Activated CD4-positive, alpha-beta T cell treated with anti-CD3 and anti-CD28 coated beads, Interleukin-2, amount 10 ng/mL, durations not matched to agents 24 days and 14 days (primary cell): ENCODE measurements at regions not wholly inside any gene's neighbourhood (a gene's known extent, or its start where the extent isn't known, plus 50 kb on each side); places are given as distances from the start of the nearest gene placed in this dataset.

ENCODE experiments used
- DNase-seq: peaks from one replicate; pipeline ENCODE4 v3.0.0; 2022
- H3K27ac Mint-ChIP-seq: one replicate; pipeline ENCODE4 v1.8.0; 2022; ENCODE audit warnings: mild to moderate bottlenecking, mixed read lengths
- H3K27me3 Mint-ChIP-seq: one replicate; pipeline ENCODE4 v1.8.0; 2022; ENCODE audit warnings: mixed read lengths
- H3K36me3 Mint-ChIP-seq: one replicate; pipeline ENCODE4 v1.8.0; 2022; ENCODE audit warnings: low read depth, mild to moderate bottlenecking, mixed read lengths
- H3K4me1 Mint-ChIP-seq: one replicate; pipeline ENCODE4 v1.8.0; 2021; ENCODE audit warnings: mixed read lengths
- H3K4me3 Mint-ChIP-seq: one replicate; pipeline ENCODE4 v1.8.0; 2022; ENCODE audit warnings: mild to moderate bottlenecking, moderate library complexity, mixed read lengths
- H3K9me3 Mint-ChIP-seq: one replicate; pipeline ENCODE4 v1.8.0; 2021; ENCODE audit warnings: mixed read lengths
- intact Hi-C: fragments of 100-400 bp; cut with micrococcal nuclease; formaldehyde crosslinking; loops from one replicate; pipeline ENCODE4 v1.15.1; 2023

DNA sequence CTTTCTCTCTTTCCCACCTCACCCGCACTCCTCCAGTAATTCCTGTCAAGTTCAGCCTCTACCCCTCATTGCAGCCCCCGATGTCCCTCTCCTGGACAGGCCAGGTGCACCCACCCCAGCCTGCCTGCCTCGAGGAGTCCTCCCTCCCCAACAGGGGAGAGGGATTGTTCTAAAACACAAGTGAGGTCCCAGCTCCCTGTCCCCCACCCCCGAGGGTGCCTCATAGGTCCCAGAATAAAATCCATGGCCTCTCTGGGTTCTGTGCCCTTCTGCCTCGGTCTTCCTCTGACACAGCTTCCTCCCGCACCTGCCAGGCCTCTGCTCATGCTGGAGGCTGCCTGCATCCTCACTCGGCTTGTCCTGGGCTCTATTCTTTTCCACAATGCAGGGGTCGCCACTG lies 720.1 kb downstream of the BRD1 start:
- intact Hi-C loops, result no loop called here
- Mint-ChIP-seq H3K4me1 (no peaks in the 10 kb centered on the region), H3K27me3 (no peaks in the 10 kb centered on the region), H3K9me3 (no peaks in the 10 kb centered on the region), H3K36me3 (no peaks in the 10 kb centered on the region), H3K4me3 (no peak overlapping the region), H3K27ac (no peak overlapping the region)
- no peak for DNase-seq

DNA sequence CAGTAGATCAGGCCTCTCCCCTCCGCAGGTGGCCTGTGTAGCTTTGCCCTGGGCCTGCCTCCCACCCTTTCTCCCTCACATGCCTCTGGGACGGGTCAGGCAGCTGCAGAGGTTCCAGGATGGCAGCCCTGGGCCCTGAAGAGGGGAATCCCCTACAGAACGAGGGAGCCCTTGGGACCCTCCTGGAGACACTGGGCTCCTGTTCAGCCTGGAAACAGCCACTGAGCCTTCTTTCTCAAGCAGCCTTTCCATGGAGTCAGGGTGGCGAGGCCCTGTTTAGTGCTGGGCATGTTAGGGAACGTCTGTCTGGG lies 720.9 kb downstream of the BRD1 start:
- intact Hi-C loops, result no loop called here
- Mint-ChIP-seq H3K9me3 (no peaks in the 10 kb centered on the region), H3K27me3 (no peaks in the 10 kb centered on the region), H3K4me3 (no peak overlapping the region), H3K27ac (no peak overlapping the region), H3K36me3 (no peaks in the 10 kb centered on the region), H3K4me1 (no peaks in the 10 kb centered on the region)
- DNase-seq, result no peak

DNA sequence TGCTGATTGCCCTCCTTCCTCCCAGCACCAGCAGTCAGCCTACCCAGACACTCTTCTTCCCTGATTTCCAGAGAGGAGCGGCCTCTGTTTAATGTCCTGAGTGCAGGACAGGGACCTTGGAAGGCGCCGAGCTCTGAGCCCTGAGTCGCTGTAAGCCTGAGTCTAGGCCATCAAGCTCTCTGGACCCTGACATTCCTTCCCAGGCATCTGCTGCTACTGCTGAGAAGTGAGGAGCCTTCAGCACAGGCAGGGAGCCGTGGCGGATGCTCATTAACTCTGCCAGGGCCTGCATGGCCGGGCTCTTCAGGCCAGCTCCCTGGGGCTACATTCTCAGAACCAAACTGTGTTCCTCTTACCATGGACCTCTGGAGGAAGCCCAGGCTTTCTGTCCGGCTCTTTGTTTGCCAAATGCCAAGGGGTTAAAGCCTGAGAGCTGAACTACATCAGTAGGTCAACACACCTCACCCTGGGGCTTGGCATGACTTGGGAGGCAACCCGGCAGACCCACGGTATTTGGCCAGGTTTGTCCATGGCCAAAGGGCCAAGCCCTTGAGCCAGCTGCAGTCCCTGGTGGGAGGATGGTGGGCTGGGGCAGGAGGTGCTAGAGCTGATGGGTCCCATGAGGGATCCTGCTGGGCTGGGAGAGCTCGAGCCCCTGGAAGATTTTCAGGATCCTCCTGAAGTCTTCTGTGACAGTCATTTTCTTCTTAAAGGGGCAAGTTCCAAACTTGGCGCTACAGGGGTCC lies 721.4 kb downstream of the BRD1 start:
- no peak for DNase-seq
- Mint-ChIP-seq H3K27me3 (no peaks in the 10 kb centered on the region), H3K27ac (no peak overlapping the region), H3K4me1 (no peaks in the 10 kb centered on the region), H3K36me3 (no peaks in the 10 kb centered on the region), H3K4me3 (no peak overlapping the region), H3K9me3 (no peaks in the 10 kb centered on the region)
- intact Hi-C loops, result no loop called here

DNA sequence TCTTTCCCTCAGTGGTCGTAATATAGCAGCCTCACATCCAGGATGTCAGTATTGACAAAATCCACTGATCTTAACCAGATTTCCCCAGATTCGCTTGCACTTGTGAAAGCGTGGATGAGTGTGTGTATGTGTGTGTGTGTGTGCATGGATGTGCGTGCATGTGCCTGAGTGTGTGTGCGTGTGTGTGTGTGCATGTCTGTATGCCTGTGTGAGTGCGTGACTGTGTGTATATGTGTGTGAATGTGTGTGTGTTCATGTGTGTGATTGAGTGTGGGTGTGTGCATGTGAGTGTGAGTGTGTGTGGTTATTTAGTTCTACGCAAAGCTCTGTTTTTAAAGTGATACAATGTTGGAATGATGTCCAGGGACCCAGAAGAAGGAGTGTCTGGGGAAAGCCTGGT lies 723.2 kb downstream of the BRD1 start:
- H3K4me3 Mint-ChIP-seq, result no peak overlapping the region
- H3K27me3 Mint-ChIP-seq, result no peaks in the 10 kb centered on the region
- intact Hi-C loops, result no loop called here
- no peaks in the 10 kb centered on the region for H3K9me3 Mint-ChIP-seq
- H3K36me3 Mint-ChIP-seq, result no peaks in the 10 kb centered on the region
- no peak overlapping the region for H3K27ac Mint-ChIP-seq
- no peaks in the 10 kb centered on the region for H3K4me1 Mint-ChIP-seq
- no peak for DNase-seq

DNA sequence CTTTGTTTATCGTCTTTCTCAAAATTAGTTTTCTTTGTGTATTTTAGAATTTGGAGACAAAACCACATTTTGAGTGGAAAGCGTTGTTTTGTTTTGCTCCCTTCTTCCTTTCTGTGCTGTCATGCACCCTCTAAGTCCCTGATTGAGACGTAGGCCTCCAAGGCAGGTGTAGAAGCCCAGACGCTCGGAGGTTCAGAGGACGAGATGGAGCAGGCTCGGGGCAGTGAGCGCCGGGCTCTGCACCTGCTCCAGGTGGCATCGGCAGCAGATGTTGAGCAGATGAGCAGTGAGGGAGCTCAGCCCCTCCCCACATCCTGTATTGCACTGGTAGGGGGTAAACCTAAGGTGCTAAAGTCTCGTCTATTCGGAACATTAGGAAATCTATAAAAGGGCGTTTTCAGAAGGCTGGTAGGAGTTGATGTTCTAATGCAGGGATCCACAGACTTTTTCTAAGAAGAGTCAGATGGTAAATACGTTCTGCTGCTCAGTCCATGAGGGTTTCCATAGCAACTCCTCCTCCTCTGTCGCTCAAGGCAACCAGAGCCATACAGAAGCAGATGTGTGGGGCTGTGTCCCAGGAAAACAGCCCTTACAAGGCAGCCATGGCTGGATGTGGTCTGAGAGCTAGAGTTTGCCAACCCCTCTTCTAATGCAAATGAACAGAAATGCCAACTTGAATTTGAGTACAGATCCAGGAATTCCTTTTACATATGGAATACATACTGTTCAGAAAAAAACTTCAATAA lies 724.2 kb downstream of the BRD1 start:
- Mint-ChIP-seq H3K9me3 (no peaks in the 10 kb centered on the region), H3K4me1 (no peaks in the 10 kb centered on the region), H3K4me3 (no peak overlapping the region), H3K27me3 (no peaks in the 10 kb centered on the region), H3K36me3 (no peaks in the 10 kb centered on the region), H3K27ac (no peak overlapping the region)
- DNase-seq, result no peak
- intact Hi-C loops, result no loop called here

DNA sequence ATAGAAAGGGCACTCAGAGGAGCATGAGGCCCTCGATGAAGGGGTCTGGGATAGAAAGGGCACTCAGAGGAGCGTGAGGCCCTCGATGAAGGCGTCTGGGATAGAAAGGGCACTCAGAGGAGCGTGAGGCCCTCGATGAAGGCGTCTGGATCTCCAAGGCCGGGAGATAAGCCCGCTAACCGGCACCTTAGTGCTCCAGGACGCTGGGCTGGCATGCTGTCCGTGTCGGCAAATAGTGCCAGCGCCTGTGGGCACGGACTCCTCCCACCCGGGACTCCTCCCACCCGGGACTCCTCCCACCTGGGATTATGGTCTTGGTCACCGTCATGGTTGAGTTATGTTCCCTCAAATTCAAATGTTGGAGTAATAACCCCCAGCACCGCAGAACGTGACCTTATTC lies 725.3 kb downstream of the BRD1 start:
- no peak overlapping the region for H3K4me3 Mint-ChIP-seq
- H3K36me3 Mint-ChIP-seq, result no peaks in the 10 kb centered on the region
- DNase-seq, result no peak
- no peaks in the 10 kb centered on the region for H3K4me1 Mint-ChIP-seq
- H3K27me3 Mint-ChIP-seq, result no peaks in the 10 kb centered on the region
- no peaks in the 10 kb centered on the region for H3K9me3 Mint-ChIP-seq
- intact Hi-C loops, result no loop called here
- no peak overlapping the region for H3K27ac Mint-ChIP-seq

DNA sequence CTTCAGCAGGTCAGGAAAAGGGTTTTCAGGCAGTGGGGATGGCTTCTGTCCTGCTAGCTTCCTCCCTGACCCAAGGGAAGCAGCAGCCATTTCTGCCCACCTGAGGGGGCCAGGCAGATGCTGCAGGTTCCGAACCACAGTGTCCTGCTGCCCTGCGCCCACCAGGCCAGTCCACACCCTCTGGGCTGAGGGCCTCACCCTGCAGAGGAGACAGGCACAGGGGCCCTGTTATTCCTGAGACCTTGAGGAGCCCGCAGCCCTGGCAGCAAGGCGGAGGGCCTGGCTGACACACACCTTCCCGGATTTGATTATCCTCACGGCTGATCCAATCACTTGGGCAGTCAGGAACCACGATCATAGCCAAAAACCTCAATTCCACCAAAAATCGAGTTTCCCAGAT lies 725.8 kb downstream of the BRD1 start:
- intact Hi-C loops, result no loop called here
- no peak overlapping the region for H3K27ac Mint-ChIP-seq
- H3K27me3 Mint-ChIP-seq, result no peaks in the 10 kb centered on the region
- no peaks in the 10 kb centered on the region for H3K4me1 Mint-ChIP-seq
- H3K36me3 Mint-ChIP-seq, result no peaks in the 10 kb centered on the region
- no peak for DNase-seq
- H3K9me3 Mint-ChIP-seq, result no peaks in the 10 kb centered on the region
- H3K4me3 Mint-ChIP-seq, result no peak overlapping the region

DNA sequence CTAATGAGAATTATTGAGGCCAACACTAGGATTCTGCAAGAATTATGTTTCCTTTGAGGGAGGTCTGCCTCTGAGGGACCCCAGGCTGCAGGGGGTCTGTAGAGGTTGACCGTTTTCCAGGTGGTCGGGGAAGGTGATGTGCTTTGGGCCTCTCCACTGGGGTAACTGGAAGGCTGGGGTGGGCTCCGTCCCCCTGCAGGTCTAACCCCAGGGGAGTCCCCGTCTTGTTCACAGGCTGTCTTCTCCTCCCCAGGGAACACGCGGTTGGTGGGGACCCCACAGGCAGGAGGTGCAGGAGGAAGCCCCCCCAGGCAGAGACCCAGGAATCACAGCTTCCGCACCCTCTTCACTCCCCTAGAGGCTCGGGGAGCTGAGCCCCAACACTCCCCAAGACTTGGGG lies 726.4 kb downstream of the BRD1 start:
- H3K27me3 Mint-ChIP-seq, result no peaks in the 10 kb centered on the region
- intact Hi-C loops, result no loop called here
- no peak overlapping the region for H3K4me3 Mint-ChIP-seq
- H3K36me3 Mint-ChIP-seq, result no peaks in the 10 kb centered on the region
- no peaks in the 10 kb centered on the region for H3K4me1 Mint-ChIP-seq
- H3K27ac Mint-ChIP-seq, result no peak overlapping the region
- H3K9me3 Mint-ChIP-seq, result no peaks in the 10 kb centered on the region
- DNase-seq, result no peak

DNA sequence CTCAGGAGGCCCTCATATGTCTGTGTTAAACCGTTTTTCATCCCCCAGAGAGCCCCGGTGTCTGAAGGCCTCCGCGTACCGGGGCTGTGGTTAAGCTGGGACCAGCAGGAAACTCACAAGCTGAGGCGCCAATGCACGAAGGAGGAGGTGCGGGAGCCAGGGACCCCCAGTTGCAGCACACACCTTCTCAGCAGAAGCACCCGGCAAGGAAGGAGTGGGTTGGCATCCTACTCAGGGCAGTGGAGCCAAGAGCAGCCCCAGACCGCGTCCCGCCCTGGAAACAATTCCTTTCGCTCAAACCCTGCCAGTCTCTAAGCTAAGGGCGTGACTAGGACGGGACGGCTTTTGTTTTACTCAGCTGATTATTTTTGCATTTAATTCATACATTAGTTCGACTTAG lies 726.9 kb downstream of the BRD1 start:
- no peak overlapping the region for H3K27ac Mint-ChIP-seq
- H3K36me3 Mint-ChIP-seq, result no peaks in the 10 kb centered on the region

DNA sequence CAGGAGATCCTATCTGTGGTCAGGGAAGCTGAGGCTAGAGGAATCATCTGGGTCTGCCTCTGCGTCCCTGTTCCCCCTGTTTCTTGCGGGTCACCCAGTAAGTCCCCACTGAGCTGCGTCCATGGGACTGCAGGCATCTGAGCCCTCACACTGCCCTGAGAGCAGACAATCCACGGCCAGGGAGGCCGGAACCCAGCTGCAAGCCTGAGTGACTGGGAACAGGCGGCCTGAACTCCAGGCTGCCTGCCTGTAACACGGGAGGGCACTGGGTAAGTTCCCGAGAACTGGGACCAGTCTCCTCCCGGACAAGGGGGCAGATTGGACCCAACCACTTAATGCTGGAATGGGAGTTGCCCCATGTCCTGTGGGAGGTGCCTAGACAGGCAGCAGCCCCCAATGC lies 727.4 kb downstream of the BRD1 start:
- H3K27ac Mint-ChIP-seq, result no peak overlapping the region
- no peaks in the 10 kb centered on the region for H3K9me3 Mint-ChIP-seq

More for the DNA sequence above, 726.9 kb downstream of the BRD1 start:
- DNase-seq, result no peak
- Mint-ChIP-seq H3K4me1 (no peaks in the 10 kb centered on the region), H3K27me3 (no peaks in the 10 kb centered on the region), H3K4me3 (no peak overlapping the region), H3K9me3 (no peaks in the 10 kb centered on the region)
- intact Hi-C loops, result no loop called here

DNA sequence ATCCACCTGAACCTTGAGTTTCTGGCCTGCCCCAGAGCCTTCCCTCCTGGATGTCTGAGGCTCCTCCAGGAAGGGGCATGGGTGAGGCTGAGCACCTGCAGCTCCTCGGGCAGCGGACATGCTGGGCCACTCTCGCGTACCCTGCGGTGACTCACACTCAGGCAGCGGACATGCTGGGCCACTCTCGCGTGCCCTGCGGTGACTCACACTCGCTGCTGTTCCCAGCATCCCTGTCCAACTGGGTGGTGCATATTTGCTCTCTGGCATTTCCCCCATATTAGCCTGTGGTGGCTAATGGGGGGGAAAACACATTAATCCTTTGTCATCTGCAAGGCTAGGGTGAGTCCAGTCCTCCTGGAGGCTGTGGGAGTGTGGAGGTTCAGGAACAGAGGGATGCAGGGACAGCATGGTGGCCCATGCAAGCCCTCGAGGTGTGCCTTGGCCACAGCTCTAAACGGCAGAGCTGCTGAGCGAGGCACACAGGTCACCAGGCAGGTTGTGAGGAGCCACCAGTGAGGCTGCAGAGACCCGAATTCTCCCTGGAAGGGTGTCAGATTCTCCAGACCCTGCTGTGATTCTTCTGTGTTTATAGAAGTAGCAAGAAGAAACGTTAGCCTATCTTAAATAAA lies 728.1 kb downstream of the BRD1 start:
- Mint-ChIP-seq H3K9me3 (no peaks in the 10 kb centered on the region), H3K27ac (no peak overlapping the region), H3K27me3 (no peaks in the 10 kb centered on the region), H3K4me3 (no peak overlapping the region), H3K36me3 (no peaks in the 10 kb centered on the region), H3K4me1 (no peaks in the 10 kb centered on the region)
- intact Hi-C loops, result no loop called here
- DNase-seq, result no peak

More for the DNA sequence above, 727.4 kb downstream of the BRD1 start:
- DNase-seq, result no peak
- H3K4me1 Mint-ChIP-seq, result no peaks in the 10 kb centered on the region
- no peak overlapping the region for H3K4me3 Mint-ChIP-seq
- no peaks in the 10 kb centered on the region for H3K36me3 Mint-ChIP-seq
- H3K27me3 Mint-ChIP-seq, result no peaks in the 10 kb centered on the region
- intact Hi-C loops, result no loop called here

DNA sequence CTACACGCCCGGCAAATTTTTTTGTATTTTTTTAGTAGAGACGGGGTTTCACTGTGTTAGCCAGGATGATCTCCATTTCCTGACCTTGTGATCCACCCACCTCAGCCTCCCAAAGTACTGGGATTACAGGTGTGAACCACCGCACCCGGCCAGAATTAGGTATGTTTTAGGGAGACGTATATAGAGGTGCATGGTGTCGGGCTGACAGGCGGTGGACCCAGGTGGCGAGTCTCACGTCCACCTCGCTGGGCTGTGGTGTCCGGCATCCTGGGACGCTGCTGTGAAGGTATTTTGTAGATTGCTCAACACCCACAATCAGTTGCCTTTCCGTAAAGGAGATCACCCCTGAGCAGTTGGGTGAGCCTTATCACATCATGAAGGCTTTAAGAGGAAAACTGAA lies 728.6 kb downstream of the BRD1 start:
- H3K4me3 Mint-ChIP-seq, result no peak overlapping the region
- DNase-seq, result no peak
- intact Hi-C loops, result no loop called here
- no peaks in the 10 kb centered on the region for H3K9me3 Mint-ChIP-seq
- no peak overlapping the region for H3K27ac Mint-ChIP-seq
- no peaks in the 10 kb centered on the region for H3K27me3 Mint-ChIP-seq
- H3K4me1 Mint-ChIP-seq, result no peaks in the 10 kb centered on the region
- no peaks in the 10 kb centered on the region for H3K36me3 Mint-ChIP-seq

DNA sequence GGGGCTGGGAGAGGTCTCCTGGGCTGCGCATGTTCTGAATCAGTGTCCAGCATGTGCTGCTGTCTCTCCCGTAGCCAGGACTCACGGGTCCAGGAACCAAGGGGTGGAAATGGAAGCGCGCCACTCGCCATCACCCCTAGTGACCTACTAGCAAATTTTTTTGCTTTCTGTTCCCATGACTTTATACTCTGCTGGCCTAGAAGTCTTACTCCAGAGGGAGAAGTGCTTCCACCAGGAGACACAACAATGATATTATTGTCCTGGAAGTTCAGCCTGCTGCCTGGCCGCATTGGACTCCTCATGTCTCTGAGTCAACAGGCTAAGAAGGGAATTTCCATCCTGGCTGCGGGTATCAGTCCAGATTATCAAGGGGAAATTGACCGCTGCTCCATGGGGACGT lies 729.7 kb downstream of the BRD1 start:
- intact Hi-C loops, result no loop called here
- H3K9me3 Mint-ChIP-seq, result no peaks in the 10 kb centered on the region
- H3K4me3 Mint-ChIP-seq, result no peak overlapping the region
- H3K36me3 Mint-ChIP-seq, result no peaks in the 10 kb centered on the region
- H3K27me3 Mint-ChIP-seq, result no peaks in the 10 kb centered on the region
- H3K27ac Mint-ChIP-seq, result no peak overlapping the region
- no peaks in the 10 kb centered on the region for H3K4me1 Mint-ChIP-seq
- no peak for DNase-seq

DNA sequence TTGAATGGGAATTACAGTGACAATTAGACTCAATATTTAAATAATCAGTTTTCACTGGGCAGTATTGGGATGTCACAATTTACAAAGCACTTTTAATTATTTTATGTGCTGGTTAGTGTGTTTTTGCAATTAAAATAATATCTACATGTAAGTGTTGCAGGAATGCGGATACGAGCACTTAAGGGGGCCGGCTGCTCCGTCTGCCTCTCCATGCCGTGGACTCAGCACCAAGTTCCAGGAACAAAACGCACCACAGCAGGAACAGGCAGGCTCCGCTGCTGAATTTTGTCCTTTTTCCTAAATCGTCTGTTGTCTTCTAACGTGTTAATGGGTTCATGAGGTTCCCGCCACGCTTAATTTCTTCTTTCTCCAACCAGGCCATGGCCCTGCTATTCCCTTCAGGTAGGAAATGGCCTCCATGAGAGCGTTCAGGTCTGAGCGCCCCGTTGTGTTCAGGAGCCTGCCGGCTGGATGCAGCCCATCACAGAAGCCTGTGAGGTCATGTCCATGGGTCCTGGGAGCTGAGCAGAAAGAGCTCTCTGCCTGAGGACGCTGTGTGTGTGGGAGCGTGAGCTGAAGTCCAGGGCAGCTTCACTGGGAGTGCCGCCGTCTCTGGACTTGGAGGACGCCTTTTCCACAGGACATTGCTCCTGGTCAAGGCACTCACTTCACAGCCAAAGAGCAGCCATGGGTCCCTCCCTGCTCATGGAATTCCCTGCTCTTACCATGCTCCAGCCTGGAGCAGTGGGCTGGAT lies 730.3 kb downstream of the BRD1 start:
- H3K36me3 Mint-ChIP-seq, result no peaks in the 10 kb centered on the region
- DNase-seq, result no peak
- no peak overlapping the region for H3K4me3 Mint-ChIP-seq
- intact Hi-C loops, result no loop called here
- no peaks in the 10 kb centered on the region for H3K27me3 Mint-ChIP-seq
- no peaks in the 10 kb centered on the region for H3K4me1 Mint-ChIP-seq
- no peaks in the 10 kb centered on the region for H3K9me3 Mint-ChIP-seq
- no peak overlapping the region for H3K27ac Mint-ChIP-seq
